ENCODE measurements at regions not wholly inside any gene's neighbourhood (a gene's known extent, or its start where the extent isn't known, plus 50 kb on each side); places are given as distances from the start of the nearest gene placed in this dataset.

- TF ChIP-seq RAD21 (conservative IDR thresholded peaks at IDR 0.05) = no peak
- TF ChIP-seq, protein P1, sequence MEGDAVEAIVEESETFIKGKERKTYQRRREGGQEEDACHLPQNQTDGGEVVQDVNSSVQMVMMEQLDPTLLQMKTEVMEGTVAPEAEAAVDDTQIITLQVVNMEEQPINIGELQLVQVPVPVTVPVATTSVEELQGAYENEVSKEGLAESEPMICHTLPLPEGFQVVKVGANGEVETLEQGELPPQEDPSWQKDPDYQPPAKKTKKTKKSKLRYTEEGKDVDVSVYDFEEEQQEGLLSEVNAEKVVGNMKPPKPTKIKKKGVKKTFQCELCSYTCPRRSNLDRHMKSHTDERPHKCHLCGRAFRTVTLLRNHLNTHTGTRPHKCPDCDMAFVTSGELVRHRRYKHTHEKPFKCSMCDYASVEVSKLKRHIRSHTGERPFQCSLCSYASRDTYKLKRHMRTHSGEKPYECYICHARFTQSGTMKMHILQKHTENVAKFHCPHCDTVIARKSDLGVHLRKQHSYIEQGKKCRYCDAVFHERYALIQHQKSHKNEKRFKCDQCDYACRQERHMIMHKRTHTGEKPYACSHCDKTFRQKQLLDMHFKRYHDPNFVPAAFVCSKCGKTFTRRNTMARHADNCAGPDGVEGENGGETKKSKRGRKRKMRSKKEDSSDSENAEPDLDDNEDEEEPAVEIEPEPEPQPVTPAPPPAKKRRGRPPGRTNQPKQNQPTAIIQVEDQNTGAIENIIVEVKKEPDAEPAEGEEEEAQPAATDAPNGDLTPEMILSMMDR (IDR thresholded peaks at IDR 0.05; ENCODE audit: poor library complexity, severe bottlenecking) = no peak
These were observed 510.5 kb upstream of the CDH8 start for GRCh38 chr16:62546701-62547100.
